ENCODE measurements at regions not wholly inside any gene's neighbourhood (a gene's known extent, or its start where the extent isn't known, plus 50 kb on each side); places are given as distances from the start of the nearest gene placed in this dataset.

DNA sequence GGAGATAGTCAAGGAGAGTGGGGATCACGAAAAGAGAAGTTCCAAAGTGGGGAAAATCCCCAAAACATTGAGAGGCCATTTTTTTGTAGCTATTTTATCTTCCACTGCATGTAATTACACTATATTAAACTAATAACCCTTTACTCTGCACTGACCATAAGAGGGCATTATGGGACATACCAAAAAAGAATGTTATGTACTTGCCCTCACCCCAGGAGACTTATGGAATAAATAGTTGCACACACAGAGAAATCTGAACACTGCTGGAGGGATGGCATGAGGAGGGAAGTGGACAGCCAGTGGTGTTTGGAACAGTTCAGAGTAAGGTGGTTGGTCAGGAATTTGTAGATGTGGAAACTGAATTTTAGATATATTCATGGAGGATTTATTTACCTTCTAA, 422.9 kb downstream of the SNAPC1 start:
- Histone ChIP-seq H2AFZ (no peak overlapping the region), H3K27ac (no peak overlapping the region), H3K4me2 (no peak overlapping the region), H3K9me2 (replicated peaks; ENCODE audit: insufficient read depth) (no peaks in the 10 kb centered on the region), H4K20me1 (ENCODE audit: insufficient read depth, poor library complexity, severe bottlenecking) (no peaks in the 10 kb centered on the region), H3K36me3 (replicated peaks; ENCODE audit: insufficient read depth, low read depth) (no peaks in the 10 kb centered on the region), H3K9me3 (ENCODE audit: low read depth) (no peaks in the 10 kb centered on the region), H3K4me3 (no peak overlapping the region), H3K79me2 (no peaks in the 10 kb centered on the region), H3K4me1 (ENCODE audit: insufficient read depth) (no peaks in the 10 kb centered on the region), H3K27me3 (no peaks in the 10 kb centered on the region)
- no peak for DNase-seq (ENCODE audit: low spot score)
- TF ChIP-seq EZH2 (IDR thresholded peaks at IDR 0.05; ENCODE audit: borderline replicate concordance) (no peak), EZH2phosphoT487 (IDR thresholded peaks at IDR 0.05; ENCODE audit: low read depth, severe bottlenecking, unreplicated experiment) (no peak)
- TF ChIP-seq, protein P1, sequence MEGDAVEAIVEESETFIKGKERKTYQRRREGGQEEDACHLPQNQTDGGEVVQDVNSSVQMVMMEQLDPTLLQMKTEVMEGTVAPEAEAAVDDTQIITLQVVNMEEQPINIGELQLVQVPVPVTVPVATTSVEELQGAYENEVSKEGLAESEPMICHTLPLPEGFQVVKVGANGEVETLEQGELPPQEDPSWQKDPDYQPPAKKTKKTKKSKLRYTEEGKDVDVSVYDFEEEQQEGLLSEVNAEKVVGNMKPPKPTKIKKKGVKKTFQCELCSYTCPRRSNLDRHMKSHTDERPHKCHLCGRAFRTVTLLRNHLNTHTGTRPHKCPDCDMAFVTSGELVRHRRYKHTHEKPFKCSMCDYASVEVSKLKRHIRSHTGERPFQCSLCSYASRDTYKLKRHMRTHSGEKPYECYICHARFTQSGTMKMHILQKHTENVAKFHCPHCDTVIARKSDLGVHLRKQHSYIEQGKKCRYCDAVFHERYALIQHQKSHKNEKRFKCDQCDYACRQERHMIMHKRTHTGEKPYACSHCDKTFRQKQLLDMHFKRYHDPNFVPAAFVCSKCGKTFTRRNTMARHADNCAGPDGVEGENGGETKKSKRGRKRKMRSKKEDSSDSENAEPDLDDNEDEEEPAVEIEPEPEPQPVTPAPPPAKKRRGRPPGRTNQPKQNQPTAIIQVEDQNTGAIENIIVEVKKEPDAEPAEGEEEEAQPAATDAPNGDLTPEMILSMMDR (IDR thresholded peaks at IDR 0.05; ENCODE audit: poor library complexity), result no peak
- 83% methylated on average over 1 of the region's 1 CpG for WGBS (ENCODE audit: low lambda C conversion rate, missing lambda C conversion rate)

DNA sequence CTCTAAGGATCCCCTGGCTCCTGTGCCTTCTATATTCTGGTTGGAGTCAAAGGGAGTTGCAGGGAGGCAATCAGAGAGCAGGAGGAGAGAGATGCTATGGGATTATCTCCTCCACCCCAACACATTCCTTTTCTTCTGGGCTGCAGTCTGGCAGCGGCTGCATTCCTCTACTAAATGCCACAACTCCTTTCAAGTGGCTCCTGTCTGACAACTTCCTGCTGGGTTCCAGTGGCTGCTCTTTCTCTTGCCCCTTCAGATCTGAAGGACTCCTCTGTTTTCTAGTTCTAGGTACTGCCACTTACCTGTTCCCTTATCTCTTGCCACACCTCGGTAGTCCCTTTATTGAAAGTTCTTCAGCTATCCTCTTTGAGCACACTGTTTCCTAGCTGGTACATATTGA, 425.0 kb downstream of the SNAPC1 start:
- TF ChIP-seq, protein P1 (IDR thresholded peaks at IDR 0.05; ENCODE audit: poor library complexity), result no peak
- TF ChIP-seq EZH2phosphoT487 (IDR thresholded peaks at IDR 0.05; ENCODE audit: low read depth, severe bottlenecking, unreplicated experiment) (no peak), EZH2 (IDR thresholded peaks at IDR 0.05; ENCODE audit: borderline replicate concordance) (no peak)
- Histone ChIP-seq H3K9me2 (replicated peaks; ENCODE audit: insufficient read depth) (no peaks in the 10 kb centered on the region), H3K4me1 (ENCODE audit: insufficient read depth) (no peaks in the 10 kb centered on the region), H4K20me1 (ENCODE audit: insufficient read depth, poor library complexity, severe bottlenecking) (no peaks in the 10 kb centered on the region), H3K27ac (no peak overlapping the region), H3K79me2 (no peaks in the 10 kb centered on the region), H3K36me3 (replicated peaks; ENCODE audit: insufficient read depth, low read depth) (no peaks in the 10 kb centered on the region), H3K9me3 (ENCODE audit: low read depth) (no peaks in the 10 kb centered on the region), H2AFZ (no peak overlapping the region), H3K4me3 (no peak overlapping the region), H3K4me2 (no peak overlapping the region), H3K27me3 (no peaks in the 10 kb centered on the region)
- no peak for DNase-seq (ENCODE audit: low spot score)
- WGBS (ENCODE audit: low lambda C conversion rate, missing lambda C conversion rate), result 50% methylated on average over 2 of the region's 2 CpGs

DNA sequence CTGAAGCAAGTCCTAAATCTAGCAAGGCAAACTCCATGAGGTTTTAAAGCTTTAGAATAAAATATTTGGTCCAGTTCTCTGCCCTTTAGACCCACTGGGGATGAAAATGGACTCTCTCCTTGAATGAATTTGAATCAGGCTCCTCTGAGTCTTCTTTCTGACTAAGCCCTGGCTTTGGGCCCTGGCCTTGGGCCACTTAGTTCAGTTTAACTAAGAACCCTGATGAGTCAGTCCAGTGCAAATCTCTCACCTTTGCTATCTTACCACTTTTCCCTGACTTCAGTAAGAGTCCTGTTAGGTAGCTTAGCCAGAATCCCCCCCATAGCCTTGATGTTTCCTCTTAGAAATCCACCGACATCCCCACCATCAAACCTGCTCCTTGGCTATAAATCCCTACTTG, 427.5 kb downstream of the SNAPC1 start:
- no peak overlapping the region for H2AFZ ChIP-seq
- no peak overlapping the region for H3K4me2 ChIP-seq
- H3K27ac ChIP-seq, result no peak overlapping the region
- no peaks in the 10 kb centered on the region for H3K9me2 ChIP-seq (replicated peaks; ENCODE audit: insufficient read depth)
- H3K79me2 ChIP-seq, result no peaks in the 10 kb centered on the region
- no peak overlapping the region for H3K4me3 ChIP-seq
- H3K9me3 ChIP-seq (ENCODE audit: low read depth), result no peaks in the 10 kb centered on the region
- no peaks in the 10 kb centered on the region for H3K4me1 ChIP-seq (ENCODE audit: insufficient read depth)
- no peaks in the 10 kb centered on the region for H3K27me3 ChIP-seq
- no peaks in the 10 kb centered on the region for H3K36me3 ChIP-seq (replicated peaks; ENCODE audit: insufficient read depth, low read depth)
- TF ChIP-seq EZH2phosphoT487 (IDR thresholded peaks at IDR 0.05; ENCODE audit: low read depth, severe bottlenecking, unreplicated experiment), result no peak
- no peak for TF ChIP-seq EZH2 (IDR thresholded peaks at IDR 0.05; ENCODE audit: borderline replicate concordance)
- TF ChIP-seq, protein P1 (IDR thresholded peaks at IDR 0.05; ENCODE audit: poor library complexity), result no peak
- DNase-seq (ENCODE audit: low spot score), result no peak
- WGBS (ENCODE audit: low lambda C conversion rate, missing lambda C conversion rate), result 0% methylated on average over 1 of the region's 1 CpG
- H4K20me1 ChIP-seq (ENCODE audit: insufficient read depth, poor library complexity, severe bottlenecking), result no peaks in the 10 kb centered on the region

DNA sequence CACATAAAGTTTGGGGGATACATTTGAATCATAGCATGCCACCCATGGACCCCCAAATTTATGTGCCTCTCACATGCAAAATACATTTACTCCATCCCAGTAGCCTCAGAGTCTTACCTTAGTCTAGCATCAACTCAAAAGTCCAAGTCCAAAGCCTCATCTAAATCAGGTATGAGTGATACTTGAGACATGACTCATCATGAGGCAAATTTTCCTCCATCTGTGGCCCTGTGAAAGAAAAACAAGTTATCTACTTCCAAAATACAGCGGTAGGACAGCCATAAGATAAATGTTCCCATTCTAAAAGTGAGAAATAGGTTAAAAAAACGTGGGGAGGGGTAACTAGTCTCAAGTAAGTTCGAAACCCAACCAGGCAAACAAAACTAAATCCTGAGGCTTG, 444.2 kb downstream of the SNAPC1 start:
- H3K36me3 ChIP-seq (replicated peaks; ENCODE audit: insufficient read depth, low read depth), result no peaks in the 10 kb centered on the region
- WGBS (ENCODE audit: low lambda C conversion rate, missing lambda C conversion rate), result 74% methylated on average over 3 of the region's 3 CpGs
- H3K27ac ChIP-seq, result no peak overlapping the region
- TF ChIP-seq EZH2 (IDR thresholded peaks at IDR 0.05; ENCODE audit: borderline replicate concordance), result no peak
- TF ChIP-seq, protein P1 (IDR thresholded peaks at IDR 0.05; ENCODE audit: poor library complexity), result no peak
- no peak for TF ChIP-seq EZH2phosphoT487 (IDR thresholded peaks at IDR 0.05; ENCODE audit: low read depth, severe bottlenecking, unreplicated experiment)
- no peaks in the 10 kb centered on the region for H3K27me3 ChIP-seq
- H3K4me1 ChIP-seq (ENCODE audit: insufficient read depth), result no peaks in the 10 kb centered on the region
- DNase-seq (ENCODE audit: low spot score), result no peak
- H2AFZ ChIP-seq, result no peak overlapping the region
- no peak overlapping the region for H3K4me2 ChIP-seq
- no peak overlapping the region for H3K4me3 ChIP-seq
- H3K9me2 ChIP-seq (replicated peaks; ENCODE audit: insufficient read depth), result no peaks in the 10 kb centered on the region
- no peaks in the 10 kb centered on the region for H3K79me2 ChIP-seq
- no peaks in the 10 kb centered on the region for H3K9me3 ChIP-seq (ENCODE audit: low read depth)
- no peaks in the 10 kb centered on the region for H4K20me1 ChIP-seq (ENCODE audit: insufficient read depth, poor library complexity, severe bottlenecking)

Measured in hepatocyte (in vitro differentiated cells).